ENCODE measurements at regions not wholly inside any gene's neighbourhood (a gene's known extent, or its start where the extent isn't known, plus 50 kb on each side); places are given as distances from the start of the nearest gene placed in this dataset.

- TF ChIP-seq CTCF (conservative IDR thresholded peaks at IDR 0.05) (no peak), ZFX (IDR thresholded peaks at IDR 0.05) (no peak)
These were observed 73.8 kb downstream of the SLC25A46 start for GRCh38 chr5:110812639-110813038.

All from C4-2B (cell line).